ENCODE measurements at regions not wholly inside any gene's neighbourhood (a gene's known extent, or its start where the extent isn't known, plus 50 kb on each side); places are given as distances from the start of the nearest gene placed in this dataset.

- TF ChIP-seq USF2 (CRISPR knock-in tag; IDR thresholded peaks at IDR 0.05) (no peak), RORB (CRISPR knock-in tag; IDR thresholded peaks at IDR 0.05) (no peak), IRF1 (CRISPR knock-in tag; IDR thresholded peaks at IDR 0.05) (no peak), ZNF416 (CRISPR knock-in tag; IDR thresholded peaks at IDR 0.05) (no peak), ZBTB21 (CRISPR knock-in tag; IDR thresholded peaks at IDR 0.05; ENCODE audit: borderline replicate concordance) (no peak), OVOL2 (CRISPR knock-in tag; IDR thresholded peaks at IDR 0.05; ENCODE audit: borderline replicate concordance) (no peak), SMAD3 (CRISPR knock-in tag; IDR thresholded peaks at IDR 0.05; ENCODE audit: borderline replicate concordance) (no peak), ZNF317 (CRISPR knock-in tag; IDR thresholded peaks at IDR 0.05; ENCODE audit: borderline replicate concordance, low read depth) (no peak)
- TF ChIP-seq, protein P1, sequence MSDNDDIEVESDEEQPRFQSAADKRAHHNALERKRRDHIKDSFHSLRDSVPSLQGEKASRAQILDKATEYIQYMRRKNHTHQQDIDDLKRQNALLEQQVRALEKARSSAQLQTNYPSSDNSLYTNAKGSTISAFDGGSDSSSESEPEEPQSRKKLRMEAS (CRISPR knock-in tag; IDR thresholded peaks at IDR 0.05), result no peak
Measured at GRCh38 chr1:5342830-5343229, 649.4 kb downstream of the NPHP4 start (continued).

DNA sequence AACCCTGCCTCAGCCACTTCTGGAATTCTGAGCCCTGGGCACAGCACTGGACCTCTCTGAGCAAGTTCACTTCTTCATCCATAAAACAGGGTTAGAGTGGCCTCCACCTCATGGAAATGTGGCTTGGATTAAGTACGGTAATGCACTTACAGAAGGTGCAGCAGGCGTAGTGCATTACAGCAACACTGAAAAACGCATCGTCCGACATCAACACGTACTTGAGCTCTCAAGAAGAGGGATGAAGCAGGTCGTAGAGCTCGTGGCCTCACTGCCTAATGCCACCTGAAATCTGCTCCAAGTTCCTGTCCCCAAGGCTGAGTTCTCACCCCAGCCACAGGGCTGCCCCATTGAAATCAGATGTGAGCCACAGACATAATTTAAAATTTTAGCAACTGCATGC, 650.1 kb downstream of the NPHP4 start:
- ChIA-PET CTCF (no interaction called here), POLR2A (no interaction called here)
- peaks cover 16% of the 10 kb centered on the region for H3K27me3 Mint-ChIP-seq (ENCODE audit: low read depth)
- H3K36me3 Mint-ChIP-seq, result peaks cover 77% of the 10 kb centered on the region
- peaks cover 78% of the 10 kb centered on the region for H3K9me3 Mint-ChIP-seq
- DNase-seq (ENCODE audit: low spot score), result no peak
- H3K4me3 Mint-ChIP-seq, result no peak overlapping the region
- TF ChIP-seq ELF4 (CRISPR knock-in tag; IDR thresholded peaks at IDR 0.05; ENCODE audit: low read depth), result no peak
- no peak for TF ChIP-seq ATF1 (CRISPR knock-in tag; IDR thresholded peaks at IDR 0.05)
- H3K27ac Mint-ChIP-seq, result no peak overlapping the region
- H3K4me1 Mint-ChIP-seq, result no peaks in the 10 kb centered on the region
- no peak for ATAC-seq

DNA sequence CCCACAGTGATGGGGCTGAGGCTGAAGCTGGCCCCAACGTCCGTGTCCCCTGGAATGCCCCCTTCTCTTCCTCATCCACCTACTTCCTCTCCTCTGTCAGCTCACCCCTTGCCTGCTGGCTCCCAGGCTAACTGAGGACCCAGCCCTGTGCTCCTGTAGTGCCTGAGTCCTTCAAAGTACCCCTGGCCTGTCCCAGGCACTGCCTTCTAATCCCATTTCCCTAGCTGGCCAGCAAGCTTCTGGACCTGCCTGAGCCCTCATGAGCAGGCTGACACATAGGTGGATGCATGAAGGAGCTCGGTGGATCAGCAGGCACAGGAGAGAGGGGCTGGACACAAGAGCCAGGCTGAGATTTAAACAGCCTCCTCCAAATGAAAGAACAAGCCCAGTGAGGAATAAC, 650.8 kb downstream of the NPHP4 start:
- Mint-ChIP-seq H3K27ac (no peak overlapping the region), H3K36me3 (peaks cover 77% of the 10 kb centered on the region), H3K4me3 (no peak overlapping the region), H3K4me1 (no peaks in the 10 kb centered on the region), H3K27me3 (ENCODE audit: low read depth) (peaks cover 16% of the 10 kb centered on the region), H3K9me3 (peaks cover 76% of the 10 kb centered on the region)
- CTCF ChIA-PET, result no interaction called here
- ATAC-seq (no peak), DNase-seq (ENCODE audit: low spot score) (no peak)
- POLR2A ChIA-PET, result no interaction called here
- TF ChIP-seq, protein P2, sequence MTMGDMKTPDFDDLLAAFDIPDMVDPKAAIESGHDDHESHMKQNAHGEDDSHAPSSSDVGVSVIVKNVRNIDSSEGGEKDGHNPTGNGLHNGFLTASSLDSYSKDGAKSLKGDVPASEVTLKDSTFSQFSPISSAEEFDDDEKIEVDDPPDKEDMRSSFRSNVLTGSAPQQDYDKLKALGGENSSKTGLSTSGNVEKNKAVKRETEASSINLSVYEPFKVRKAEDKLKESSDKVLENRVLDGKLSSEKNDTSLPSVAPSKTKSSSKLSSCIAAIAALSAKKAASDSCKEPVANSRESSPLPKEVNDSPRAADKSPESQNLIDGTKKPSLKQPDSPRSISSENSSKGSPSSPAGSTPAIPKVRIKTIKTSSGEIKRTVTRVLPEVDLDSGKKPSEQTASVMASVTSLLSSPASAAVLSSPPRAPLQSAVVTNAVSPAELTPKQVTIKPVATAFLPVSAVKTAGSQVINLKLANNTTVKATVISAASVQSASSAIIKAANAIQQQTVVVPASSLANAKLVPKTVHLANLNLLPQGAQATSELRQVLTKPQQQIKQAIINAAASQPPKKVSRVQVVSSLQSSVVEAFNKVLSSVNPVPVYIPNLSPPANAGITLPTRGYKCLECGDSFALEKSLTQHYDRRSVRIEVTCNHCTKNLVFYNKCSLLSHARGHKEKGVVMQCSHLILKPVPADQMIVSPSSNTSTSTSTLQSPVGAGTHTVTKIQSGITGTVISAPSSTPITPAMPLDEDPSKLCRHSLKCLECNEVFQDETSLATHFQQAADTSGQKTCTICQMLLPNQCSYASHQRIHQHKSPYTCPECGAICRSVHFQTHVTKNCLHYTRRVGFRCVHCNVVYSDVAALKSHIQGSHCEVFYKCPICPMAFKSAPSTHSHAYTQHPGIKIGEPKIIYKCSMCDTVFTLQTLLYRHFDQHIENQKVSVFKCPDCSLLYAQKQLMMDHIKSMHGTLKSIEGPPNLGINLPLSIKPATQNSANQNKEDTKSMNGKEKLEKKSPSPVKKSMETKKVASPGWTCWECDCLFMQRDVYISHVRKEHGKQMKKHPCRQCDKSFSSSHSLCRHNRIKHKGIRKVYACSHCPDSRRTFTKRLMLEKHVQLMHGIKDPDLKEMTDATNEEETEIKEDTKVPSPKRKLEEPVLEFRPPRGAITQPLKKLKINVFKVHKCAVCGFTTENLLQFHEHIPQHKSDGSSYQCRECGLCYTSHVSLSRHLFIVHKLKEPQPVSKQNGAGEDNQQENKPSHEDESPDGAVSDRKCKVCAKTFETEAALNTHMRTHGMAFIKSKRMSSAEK (CRISPR knock-in tag; IDR thresholded peaks at IDR 0.05; ENCODE audit: borderline replicate concordance), result no peak
- no peak for TF ChIP-seq NR2C2 (CRISPR knock-in tag; IDR thresholded peaks at IDR 0.05)
- no peak for TF ChIP-seq USF1 (CRISPR knock-in tag; IDR thresholded peaks at IDR 0.05)
- TF ChIP-seq, protein P3, sequence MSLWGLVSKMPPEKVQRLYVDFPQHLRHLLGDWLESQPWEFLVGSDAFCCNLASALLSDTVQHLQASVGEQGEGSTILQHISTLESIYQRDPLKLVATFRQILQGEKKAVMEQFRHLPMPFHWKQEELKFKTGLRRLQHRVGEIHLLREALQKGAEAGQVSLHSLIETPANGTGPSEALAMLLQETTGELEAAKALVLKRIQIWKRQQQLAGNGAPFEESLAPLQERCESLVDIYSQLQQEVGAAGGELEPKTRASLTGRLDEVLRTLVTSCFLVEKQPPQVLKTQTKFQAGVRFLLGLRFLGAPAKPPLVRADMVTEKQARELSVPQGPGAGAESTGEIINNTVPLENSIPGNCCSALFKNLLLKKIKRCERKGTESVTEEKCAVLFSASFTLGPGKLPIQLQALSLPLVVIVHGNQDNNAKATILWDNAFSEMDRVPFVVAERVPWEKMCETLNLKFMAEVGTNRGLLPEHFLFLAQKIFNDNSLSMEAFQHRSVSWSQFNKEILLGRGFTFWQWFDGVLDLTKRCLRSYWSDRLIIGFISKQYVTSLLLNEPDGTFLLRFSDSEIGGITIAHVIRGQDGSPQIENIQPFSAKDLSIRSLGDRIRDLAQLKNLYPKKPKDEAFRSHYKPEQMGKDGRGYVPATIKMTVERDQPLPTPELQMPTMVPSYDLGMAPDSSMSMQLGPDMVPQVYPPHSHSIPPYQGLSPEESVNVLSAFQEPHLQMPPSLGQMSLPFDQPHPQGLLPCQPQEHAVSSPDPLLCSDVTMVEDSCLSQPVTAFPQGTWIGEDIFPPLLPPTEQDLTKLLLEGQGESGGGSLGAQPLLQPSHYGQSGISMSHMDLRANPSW (CRISPR knock-in tag; conservative IDR thresholded peaks at IDR 0.05; ENCODE audit: low read depth), result no peak
- TF ChIP-seq MLX (CRISPR knock-in tag; IDR thresholded peaks at IDR 0.05), result no peak
- TF ChIP-seq RORB (CRISPR knock-in tag; IDR thresholded peaks at IDR 0.05), result no peak
- no peak for TF ChIP-seq CBFB (CRISPR knock-in tag; IDR thresholded peaks at IDR 0.05; ENCODE audit: low read depth)
- TF ChIP-seq NFATC4 (CRISPR knock-in tag; IDR thresholded peaks at IDR 0.05), result no peak
- TF ChIP-seq NR1H2 (CRISPR knock-in tag; IDR thresholded peaks at IDR 0.05), result no peak
- no peak for TF ChIP-seq RELA (CRISPR knock-in tag; IDR thresholded peaks at IDR 0.05; ENCODE audit: borderline replicate concordance)

Measured in WTC11 (cell line).